ENCODE measurements at regions not wholly inside any gene's neighbourhood (a gene's known extent, or its start where the extent isn't known, plus 50 kb on each side); places are given as distances from the start of the nearest gene placed in this dataset.
"Not testable (repeated sequence)": the region's sequence is repeated elsewhere in the genome, so short reads cannot be mapped to it uniquely, and the experiment has no call there.

DNA sequence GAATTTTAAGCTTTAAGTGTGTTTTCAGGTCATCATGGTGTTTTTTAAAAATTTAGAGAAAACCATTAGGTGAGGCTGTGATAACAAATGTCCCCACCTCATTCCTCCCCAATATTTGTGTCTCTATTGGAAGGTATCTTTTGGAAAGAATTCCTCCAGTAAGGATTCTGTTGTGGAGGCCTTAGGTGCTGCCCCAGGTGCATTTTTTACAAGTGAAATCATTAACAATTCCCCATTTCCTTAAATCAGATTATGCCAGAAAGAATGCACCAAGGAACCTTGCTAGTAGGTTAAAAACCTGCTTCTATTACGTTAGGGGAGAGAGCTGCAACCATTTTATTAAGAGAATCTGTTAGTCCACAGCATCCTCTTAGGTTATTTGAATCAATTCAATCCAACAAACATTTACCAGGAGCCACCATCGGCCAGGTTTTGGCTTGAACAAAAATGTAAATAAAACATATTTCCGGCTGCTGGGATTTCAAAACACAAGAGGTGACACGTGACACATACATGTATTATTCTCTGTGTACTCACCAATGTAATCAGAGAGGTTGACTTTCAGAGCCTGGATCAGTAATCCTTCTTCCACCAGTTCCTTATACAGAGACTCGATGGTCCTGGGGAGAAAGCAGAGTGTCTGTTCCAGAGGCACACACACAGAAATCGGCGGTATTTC lies 112.5 kb upstream of the ASB18 start:
- DNase-seq, result no peak

DNA sequence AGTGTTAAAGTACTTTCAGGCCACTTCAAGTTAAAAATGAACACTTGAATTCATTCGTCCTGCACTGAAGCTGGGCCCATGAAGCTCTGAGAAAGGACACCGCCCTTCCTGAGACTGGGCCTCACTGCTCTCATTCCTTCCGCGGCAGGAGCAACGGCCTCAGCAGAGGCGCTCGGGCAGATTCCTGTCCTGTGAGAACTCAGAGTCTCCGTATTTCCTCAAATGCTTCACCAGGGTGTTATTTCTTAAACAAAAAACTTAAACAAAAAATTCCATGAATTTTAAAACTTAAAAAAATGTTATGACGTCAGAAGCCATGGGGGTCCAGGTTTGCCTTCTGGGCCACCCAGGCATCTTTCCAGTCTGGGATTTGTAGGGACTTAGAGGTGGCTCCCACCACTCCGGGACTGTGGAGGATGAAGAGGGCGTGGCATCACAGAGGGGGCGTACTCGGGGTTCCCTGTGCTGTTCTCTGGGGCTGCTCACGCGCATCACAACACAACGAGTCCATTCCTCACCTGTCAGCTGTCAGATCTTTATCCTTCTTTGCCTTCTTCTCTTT lies 115.9 kb upstream of the ASB18 start:
- DNase-seq, result no peak

GRCh38 chr2:236381253-236381652 lies 117.0 kb upstream of the ASB18 start:
- DNase-seq, result not testable (repeated sequence)

DNA sequence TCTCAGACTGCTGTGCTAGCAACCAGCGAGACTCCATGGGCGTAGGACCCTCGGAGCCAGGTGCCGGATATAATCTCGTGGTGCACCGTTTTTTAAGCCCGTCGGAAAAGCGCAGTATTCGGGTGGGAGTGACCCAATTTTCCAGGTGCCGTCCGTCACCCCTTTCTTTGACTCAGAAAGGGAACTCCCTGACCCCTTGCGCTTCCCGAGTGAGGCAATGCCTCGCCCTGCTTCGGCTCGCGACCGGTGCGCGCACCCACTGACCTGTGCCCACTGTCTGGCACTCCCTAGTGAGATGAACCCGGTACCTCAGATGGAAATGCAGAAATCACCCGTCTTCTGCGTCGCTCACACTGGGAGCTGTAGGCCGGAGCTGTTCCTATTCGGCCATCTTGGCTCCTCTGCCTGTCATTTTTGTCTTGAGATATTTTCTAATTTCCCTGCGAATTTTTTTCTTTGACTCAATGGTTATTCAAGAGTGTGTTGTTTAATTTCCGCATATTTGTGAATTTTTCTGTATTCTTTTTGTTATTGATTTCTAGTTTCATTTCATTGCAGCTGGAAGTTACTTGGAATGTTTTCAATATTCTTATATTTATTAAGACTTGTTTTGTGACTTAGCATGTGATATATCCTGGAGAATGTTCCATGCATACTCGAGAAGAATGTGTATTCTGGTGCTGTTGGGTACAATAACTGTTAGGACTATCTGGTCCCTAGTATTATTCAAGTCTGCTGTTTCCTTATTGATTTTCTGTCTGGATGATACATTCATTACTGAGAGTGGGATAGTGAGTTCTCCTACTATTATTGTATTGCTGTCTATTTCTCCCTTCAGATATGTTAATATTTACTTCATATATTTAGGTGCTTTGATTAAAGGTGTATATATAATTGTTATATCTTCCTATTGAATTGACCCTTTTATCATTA lies 125.3 kb upstream of the ASB18 start:
- DNase-seq, result not testable (repeated sequence)

DNA sequence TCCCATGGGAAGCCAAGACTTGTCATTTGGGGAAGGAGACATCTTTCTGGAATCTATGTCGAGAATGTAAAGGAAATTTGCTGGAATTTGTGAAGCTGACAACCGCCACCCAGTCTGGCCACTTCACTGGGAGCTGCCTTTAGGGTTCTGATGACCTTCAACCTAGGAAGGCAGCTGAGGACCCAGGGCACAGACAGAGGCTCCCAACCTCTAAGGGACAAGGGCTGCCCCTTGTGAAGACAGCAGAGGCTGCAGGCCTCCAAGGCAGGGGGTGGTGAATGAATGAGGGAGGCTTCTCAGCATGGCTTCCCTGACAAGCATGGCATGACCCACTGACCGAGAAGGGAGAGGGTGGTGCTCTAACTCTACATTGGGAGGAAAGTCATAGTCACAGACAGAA lies 128.9 kb upstream of the ASB18 start:
- no peak for DNase-seq

DNA sequence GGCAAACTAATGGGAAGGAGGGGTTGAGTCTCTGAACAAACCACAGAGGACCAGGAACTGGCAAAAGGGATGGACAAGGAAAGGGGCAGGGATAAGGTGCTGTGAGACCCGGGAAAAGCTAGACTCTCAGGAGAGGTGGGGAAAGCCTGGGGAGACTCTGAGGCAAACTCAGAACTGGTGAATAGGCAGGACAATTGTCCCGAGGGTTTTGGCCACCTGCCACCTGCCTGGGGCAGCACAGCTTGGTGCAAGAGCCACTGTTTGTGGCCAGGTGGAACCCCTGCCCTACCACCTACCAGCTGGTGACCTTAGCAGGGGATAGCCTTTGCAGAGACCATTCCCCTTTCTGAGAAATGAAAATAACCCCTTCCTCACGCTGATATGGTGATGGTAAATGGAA lies 129.4 kb upstream of the ASB18 start:
- no peak for DNase-seq

- no peak for DNase-seq
These were observed 130.4 kb upstream of the ASB18 start for GRCh38 chr2:236394571-236394970.

- DNase-seq, result no peak
These were observed 130.9 kb upstream of the ASB18 start for GRCh38 chr2:236395067-236395466.

DNA sequence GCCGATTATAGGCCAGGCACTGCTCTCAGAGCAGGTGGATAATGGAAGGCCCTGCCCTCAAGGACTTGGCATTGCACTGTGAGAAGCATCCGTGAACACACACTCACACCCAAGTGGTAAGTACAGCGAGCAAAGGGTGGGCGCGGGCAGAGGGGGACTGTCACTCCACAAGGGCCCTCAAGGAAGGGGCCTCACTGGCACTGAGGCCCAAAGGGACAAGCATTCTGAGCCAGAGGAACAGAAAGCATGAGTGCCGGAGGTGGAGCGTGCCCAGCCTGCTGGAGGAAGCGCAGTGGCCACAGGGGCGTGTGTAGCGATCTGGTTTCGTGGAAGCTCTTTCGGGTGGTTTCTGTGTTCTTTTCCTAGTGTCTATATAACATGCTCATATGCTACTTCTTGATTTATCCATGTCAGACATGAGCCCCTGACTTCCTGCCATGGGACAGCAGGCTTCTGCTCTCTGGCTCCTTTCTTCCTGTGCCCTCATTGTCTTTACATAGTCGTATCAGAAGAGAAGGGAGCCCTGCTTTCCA lies 132.7 kb upstream of the ASB18 start:
- DNase-seq, result no peak

DNA sequence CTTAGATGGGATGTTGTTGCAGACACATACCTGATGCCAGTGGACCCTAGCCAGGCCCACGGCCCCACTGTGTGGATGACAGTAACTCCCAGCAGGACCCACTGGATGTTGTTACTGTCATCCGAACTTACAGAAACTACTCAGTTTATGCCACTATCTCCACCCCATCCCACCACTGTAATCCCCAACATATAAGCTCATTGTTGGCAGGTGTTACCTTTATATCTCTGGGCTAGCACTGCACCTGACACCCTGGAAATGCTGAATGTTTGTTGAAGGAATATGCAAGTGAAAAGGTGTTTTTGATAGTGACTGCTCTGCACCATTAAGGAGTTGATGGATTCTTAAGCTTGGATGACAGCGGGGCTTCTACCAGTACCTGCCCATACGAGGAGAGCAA lies 133.5 kb upstream of the ASB18 start:
- DNase-seq, result no peak

DNA sequence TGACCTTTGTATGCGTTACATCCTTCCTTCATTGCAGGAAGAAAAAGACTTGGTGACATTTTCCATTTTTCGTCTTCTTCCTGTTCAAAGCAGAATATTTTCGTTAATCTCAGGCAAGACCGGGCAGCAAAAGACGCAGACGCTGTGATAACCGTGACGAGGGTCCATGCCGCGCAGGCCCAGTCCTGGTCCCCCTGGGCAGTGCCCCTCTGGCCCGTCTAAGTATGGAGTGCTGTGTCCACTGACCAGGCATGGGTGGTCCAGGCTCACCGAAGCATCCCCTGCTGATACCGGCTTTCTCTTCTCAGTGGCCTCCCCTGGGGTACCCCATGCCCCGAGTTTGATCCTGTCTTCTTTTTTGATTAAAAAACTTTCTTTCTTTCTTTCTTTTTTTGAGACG lies 135.2 kb upstream of the ASB18 start:
- no peak for DNase-seq

DNA sequence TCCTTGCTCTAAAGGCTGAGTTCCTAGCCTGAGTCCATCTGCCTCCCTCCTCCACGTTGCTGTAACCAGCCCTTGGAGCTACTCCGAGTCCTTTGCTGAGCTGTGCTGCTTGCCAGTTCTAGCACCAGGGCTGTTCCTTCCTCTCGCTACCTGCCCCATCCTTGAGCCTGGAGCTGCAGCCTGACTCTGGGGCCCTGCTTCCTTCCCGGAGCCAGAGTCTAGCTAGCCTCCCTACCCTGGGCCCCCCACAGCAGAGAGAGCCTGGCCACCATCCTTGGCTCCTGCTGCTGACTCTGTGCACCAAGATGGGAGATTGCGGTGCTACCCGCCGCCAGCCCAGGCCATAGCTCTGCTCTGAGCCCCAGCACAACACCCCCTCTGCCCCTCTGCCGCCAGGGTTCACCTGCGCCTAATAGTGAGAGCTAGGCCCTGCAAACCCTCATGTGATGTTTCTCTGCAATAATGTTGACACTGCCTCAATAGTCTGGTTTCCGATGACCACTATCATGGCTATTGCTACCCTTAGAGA lies 135.9 kb upstream of the ASB18 start:
- DNase-seq, result no peak

DNA sequence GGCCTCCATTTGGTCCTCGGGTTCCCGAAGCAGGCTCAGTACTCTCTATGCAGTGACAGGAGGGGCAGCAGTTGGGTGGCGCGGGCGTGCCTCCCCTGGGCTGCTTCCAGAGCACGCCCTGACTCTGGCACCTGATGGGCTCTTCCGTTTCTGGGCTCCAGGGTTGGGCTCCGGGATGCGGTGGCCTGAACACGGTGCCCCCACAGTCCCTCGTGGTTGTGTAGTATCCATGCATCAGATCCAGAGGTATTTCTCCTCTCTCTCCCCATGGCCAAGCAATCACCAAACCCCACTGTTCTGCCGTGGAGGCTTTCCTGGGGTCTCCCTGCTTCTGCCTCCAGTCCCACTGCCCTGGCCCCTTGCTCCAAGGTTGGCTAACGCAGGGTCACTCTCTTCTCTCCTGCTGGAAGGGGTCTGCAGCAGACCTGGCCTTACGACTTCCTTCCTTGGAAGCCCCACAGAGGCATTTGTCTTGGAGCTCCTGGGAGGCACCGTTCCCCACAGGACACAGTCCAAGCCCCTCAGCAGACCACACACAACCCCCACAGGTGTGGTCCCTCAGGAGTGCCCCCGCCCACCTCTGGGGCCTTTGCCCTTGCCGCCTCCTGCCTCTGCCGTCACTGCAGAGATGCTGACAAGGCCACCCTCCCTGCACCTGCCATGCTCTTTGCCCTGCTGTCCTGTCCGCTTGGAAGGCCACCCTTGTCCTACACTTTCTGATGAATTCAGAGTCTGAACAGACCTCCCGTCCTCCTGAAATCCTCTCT lies 136.6 kb upstream of the ASB18 start:
- DNase-seq, result no peak

DNA sequence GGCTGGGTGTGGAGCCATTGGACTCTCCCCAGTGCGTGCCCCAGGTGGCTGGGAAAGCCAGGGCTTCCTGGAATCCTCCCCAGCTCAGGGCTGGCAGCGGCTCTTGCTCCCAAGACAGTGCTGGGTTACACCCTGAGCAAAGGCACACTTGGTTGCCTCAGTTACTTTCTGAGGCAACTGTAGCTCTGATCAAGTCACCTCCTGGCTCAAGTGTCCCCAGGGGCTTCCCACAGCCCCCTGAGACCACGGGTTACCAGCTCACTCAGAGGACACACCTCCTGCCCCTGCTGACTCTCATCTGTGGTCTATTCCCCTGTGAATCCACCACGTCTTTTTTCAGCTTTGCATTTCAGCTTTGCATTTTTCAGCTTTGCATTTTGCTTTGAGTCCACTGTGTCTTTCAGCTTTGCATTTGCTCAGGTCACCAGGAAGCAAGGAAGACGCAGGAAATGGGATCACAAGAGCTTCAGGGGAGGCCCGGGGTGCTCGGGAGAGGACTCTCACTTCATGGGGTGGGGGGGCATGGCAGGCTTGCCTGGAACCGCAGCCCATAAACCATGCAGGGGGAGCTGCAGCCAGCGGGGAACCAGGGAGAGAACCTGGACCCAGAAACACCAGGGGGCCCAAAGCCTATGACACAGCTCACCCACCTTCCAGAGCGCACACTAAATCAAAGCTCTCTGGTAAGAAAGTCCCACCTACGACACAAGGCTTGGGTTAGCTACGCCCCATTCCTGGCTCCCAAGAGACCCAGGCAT lies 138.0 kb upstream of the ASB18 start:
- DNase-seq, result no peak

- no peak for DNase-seq
These were observed 138.9 kb upstream of the ASB18 start for GRCh38 chr2:236403125-236403524.

DNA sequence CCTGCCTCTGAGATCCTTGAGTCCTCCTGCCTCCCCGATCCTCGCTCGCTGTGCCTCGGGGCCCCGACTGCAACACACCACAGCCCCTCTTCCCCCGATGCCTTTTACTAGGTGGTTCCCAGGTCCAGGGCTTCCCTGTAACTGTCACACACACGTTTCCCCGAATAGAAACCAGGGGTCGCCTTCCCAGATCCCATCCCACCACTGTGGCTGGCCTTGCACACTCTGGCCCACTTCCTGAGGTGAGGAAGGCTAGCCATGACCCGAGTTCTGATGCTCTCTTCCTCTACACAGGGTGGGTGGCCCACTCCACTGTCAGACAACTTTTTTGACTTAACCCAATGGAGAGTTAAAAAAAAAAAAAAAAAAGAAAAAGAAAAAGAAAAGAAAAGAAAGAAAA lies 139.6 kb upstream of the ASB18 start:
- no peak for DNase-seq

DNA sequence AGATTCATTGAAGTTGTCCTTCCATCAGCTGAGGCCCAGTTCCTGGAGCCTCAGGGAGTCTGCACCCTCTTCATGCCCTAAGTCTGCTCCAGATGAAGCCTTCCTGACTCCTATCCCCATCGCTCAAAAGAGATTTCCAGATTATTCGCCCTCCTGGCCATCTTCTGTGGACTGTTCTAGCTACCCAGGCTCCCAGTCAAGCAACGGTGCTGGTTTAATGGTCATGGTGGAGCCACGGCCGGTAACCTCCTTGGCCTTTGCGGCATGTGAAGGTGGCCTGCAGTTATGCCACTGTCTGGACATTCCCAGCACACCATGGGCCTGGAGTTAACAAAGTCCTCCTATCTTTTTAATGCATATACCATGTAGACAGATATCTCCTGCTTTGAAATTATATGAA lies 140.1 kb upstream of the ASB18 start:
- DNase-seq, result no peak

DNA sequence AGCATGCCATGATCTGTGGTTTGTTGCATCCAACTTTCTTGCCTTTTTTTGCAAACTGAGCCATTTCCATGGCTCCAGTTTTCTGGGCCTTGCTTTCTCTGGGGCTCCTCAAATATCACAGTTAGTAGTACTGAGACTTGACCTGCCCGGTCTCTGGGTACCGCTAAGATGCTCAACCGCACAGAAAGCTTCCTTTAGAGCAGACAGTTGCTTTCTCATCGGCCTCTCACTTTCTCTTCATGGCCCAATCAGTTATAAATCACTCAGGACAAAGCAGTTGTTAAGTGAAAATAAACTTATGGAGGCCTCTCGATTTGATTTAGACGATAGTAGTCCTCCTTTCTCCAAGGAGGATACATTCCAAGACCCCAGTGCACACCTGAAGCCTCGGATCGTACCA lies 141.2 kb upstream of the ASB18 start:
- no peak for DNase-seq

DNA sequence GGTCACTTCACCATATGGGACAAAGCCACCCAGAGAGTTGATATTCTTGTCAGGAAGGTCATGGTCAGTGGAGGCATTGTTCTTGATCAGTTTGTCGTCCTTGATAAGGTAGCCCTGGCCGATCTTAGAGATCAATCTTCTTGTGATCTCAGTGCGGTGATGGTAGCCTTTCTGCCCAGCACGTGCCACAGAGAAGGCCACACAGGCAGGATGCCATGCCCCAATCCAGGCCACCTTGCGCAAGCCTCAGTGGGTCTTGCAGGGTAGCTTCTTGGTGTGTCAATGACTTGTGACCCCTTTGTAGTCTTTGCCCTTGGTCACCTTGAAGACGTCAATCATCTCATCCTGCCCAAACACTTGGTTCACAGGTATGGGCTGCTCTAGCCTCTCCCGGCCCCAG lies 143.9 kb upstream of the ASB18 start:
- DNase-seq, result no peak

DNA sequence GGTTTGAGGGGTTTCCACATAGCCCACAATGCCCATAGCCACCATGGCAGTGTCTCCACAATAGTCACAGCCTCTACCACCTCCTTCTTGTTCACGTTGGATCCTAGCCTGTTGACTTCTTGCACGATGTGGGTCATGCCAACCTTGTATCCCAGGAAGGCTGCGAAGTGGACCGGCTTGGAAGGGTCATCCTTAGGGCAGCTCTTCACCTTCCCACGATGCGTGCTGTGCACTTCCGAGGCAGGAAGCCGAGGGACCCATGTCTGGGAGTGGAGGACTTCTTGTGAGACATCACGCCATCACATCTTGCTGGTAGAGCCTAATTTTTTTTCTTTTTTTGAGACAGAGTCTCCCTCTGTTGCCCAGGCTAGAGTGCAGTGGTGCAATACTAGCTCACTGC lies 144.6 kb upstream of the ASB18 start:
- no peak for DNase-seq

GRCh38 chr2:236415684-236416444 lies 151.7 kb upstream of the ASB18 start:
- no peak for DNase-seq

All from CD4-positive, alpha-beta T cell treated with Interleukin-4 for 1 hour (primary cell).